Mesenchymal stem cell (in vitro differentiated cells and primary cell): ENCODE measurements at regions not wholly inside any gene's neighbourhood (a gene's known extent, or its start where the extent isn't known, plus 50 kb on each side); places are given as distances from the start of the nearest gene placed in this dataset.
"Not testable (repeated sequence)": the region's sequence is repeated elsewhere in the genome, so short reads cannot be mapped to it uniquely, and the experiment has no call there.

Experiments
- DNase-seq: peaks from one replicate; pipeline ENCODE4 v3.0.0-alpha.2; 2013
- H2AFZ ChIP-seq: one replicate; pipeline ENCODE4 v1.6.1; 2013; ENCODE audit warnings: low read depth, mild to moderate bottlenecking, control low read depth, inconsistent platforms, low read length, moderate library complexity
- H2AK5ac ChIP-seq: 2 replicates; pipeline ENCODE4 v1.6.1; 2013; ENCODE audit warnings: low read length, moderate library complexity, mild to moderate bottlenecking, inconsistent platforms; ENCODE audit not compliant: severe bottlenecking
- H2BK120ac ChIP-seq: one replicate; pipeline ENCODE4 v1.6.1; 2013; ENCODE audit warnings: low read depth, mild to moderate bottlenecking, inconsistent platforms, low read length, moderate library complexity
- H2BK12ac ChIP-seq, 2 experiments: one replicate each; pipeline ENCODE4 v1.6.1; 2013; ENCODE audit warnings: inconsistent platforms in 2 of 2, low read length in 2 of 2, mild to moderate bottlenecking in 2 of 2, moderate library complexity in 2 of 2, control low read depth in 1 of 2
- H2BK15ac ChIP-seq: one replicate; pipeline ENCODE4 v1.6.1; 2013; ENCODE audit warnings: mild to moderate bottlenecking, low read depth, inconsistent platforms; ENCODE audit not compliant: poor library complexity, severe bottlenecking
- H2BK5ac ChIP-seq: 2 replicates; pipeline ENCODE4 v1.6.1; 2013; ENCODE audit warnings: low read depth, mild to moderate bottlenecking, low read length, control low read depth, inconsistent platforms; ENCODE audit not compliant: poor library complexity, severe bottlenecking
- H3K14ac ChIP-seq, 2 experiments: one replicate each; pipeline ENCODE4 v1.6.1; 2013; ENCODE audit warnings: inconsistent platforms in 2 of 2, low read length in 2 of 2, control low read depth in 1 of 2, mild to moderate bottlenecking in 1 of 2, moderate library complexity in 1 of 2
- H3K18ac ChIP-seq, 2 experiments: one replicate each; pipeline ENCODE4 v1.6.1; 2013; ENCODE audit warnings: inconsistent platforms in 2 of 2, low read length in 2 of 2, control low read depth in 1 of 2, low read depth in 1 of 2, mild to moderate bottlenecking in 1 of 2
- H3K23ac ChIP-seq, 2 experiments: one replicate each; pipeline ENCODE4 v1.6.1; 2013; ENCODE audit warnings: inconsistent platforms in 2 of 2, low read length in 2 of 2, mild to moderate bottlenecking in 2 of 2, moderate library complexity in 2 of 2, control low read depth in 1 of 2
- H3K27ac ChIP-seq: 2 replicates; pipeline ENCODE4 v1.5.1; 2013; ENCODE audit warnings: mild to moderate bottlenecking, moderate library complexity, low read length, control low read depth, inconsistent platforms; ENCODE audit not compliant: poor library complexity, severe bottlenecking
- H3K27me3 ChIP-seq, 2 experiments: 2 replicates each; pipeline versions ENCODE4 v1.6.1 to v1.7.0; 2013; ENCODE audit warnings: low read length in 2 of 2, mild to moderate bottlenecking in 2 of 2, moderate library complexity in 2 of 2, control low read depth in 1 of 2, inconsistent platforms in 1 of 2; ENCODE audit not compliant: control insufficient read depth in 1 of 2, insufficient read depth in 1 of 2
- H3K36me3 ChIP-seq, 2 experiments: 2 replicates each; pipeline versions ENCODE4 v1.6.1 to v1.7.0; 2013; ENCODE audit warnings: low read length in 2 of 2, control low read depth in 1 of 2, inconsistent platforms in 1 of 2, low read depth in 1 of 2, mild to moderate bottlenecking in 1 of 2; ENCODE audit not compliant: insufficient read depth in 2 of 2, control insufficient read depth in 1 of 2
- H3K4ac ChIP-seq, 2 experiments: one replicate each; pipeline ENCODE4 v1.6.1; 2013; ENCODE audit warnings: inconsistent platforms in 2 of 2, low read length in 2 of 2, mild to moderate bottlenecking in 2 of 2, moderate library complexity in 2 of 2, control low read depth in 1 of 2, low read depth in 1 of 2
- H3K4me1 ChIP-seq: 2 replicates; pipeline ENCODE4 v1.6.1; 2013; ENCODE audit warnings: low read depth, low read length, control low read depth; ENCODE audit not compliant: control insufficient read depth, insufficient read depth
- H3K4me2 ChIP-seq: 2 replicates; pipeline ENCODE4 v1.6.1; 2013; ENCODE audit warnings: low read length, mild to moderate bottlenecking, inconsistent platforms; ENCODE audit not compliant: poor library complexity, severe bottlenecking
- H3K4me3 ChIP-seq, 2 experiments: 2 replicates each; pipeline versions ENCODE4 v1.5.1 to v1.7.0; 2013; ENCODE audit warnings: low read length in 2 of 2, mild to moderate bottlenecking in 2 of 2, control low read depth in 1 of 2, low read depth in 1 of 2; ENCODE audit not compliant: insufficient read depth in 1 of 2
- H3K79me1 ChIP-seq: replicated peaks from 2 replicates; pipeline ENCODE4 v1.6.1; 2013; ENCODE audit warnings: mild to moderate bottlenecking, control low read depth, low read length, inconsistent platforms; ENCODE audit not compliant: poor library complexity, severe bottlenecking
- H3K9ac ChIP-seq: 2 replicates; pipeline ENCODE4 v1.7.0; 2013; ENCODE audit warnings: mild to moderate bottlenecking, low read length, moderate library complexity
- H3K9me3 ChIP-seq: 2 replicates; pipeline ENCODE4 v1.7.0; 2013; ENCODE audit warnings: mild to moderate bottlenecking, low read length; ENCODE audit not compliant: control insufficient read depth
- H4K8ac ChIP-seq: one replicate; pipeline ENCODE4 v1.6.1; 2013; ENCODE audit warnings: inconsistent platforms, mild to moderate bottlenecking, low read length, moderate library complexity
- H4K91ac ChIP-seq: one replicate; pipeline ENCODE4 v1.6.1; 2013; ENCODE audit warnings: mild to moderate bottlenecking, low read length, inconsistent platforms
- WGBS: methylation state at CpG from one replicate; pipeline ENCODE4 v1.1.7; 2013; ENCODE audit warnings: mixed read lengths; 5-methylcytosine and 5-hydroxymethylcytosine counted together

DNA sequence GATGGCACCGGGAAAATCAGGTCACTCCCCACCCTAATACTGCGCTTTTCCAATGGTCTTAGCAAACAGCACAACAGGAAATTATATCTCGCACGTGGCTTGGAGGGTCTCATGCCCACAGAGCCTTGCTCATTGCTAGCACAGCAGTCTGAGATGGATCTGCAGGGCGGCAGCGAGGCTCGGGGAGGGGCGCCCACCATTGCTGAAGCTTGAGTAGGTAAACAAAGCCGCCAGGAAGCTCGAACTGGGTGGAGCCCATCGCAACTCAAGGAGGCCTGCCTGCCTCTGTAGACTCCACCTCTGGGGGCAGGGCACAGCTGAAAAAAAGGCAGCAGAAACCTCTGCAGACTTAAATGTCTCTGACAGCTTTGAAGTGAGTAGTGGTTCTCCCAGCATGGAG is 901.4 kb downstream of the TBC1D32 start:
- not testable (repeated sequence) for H3K18ac ChIP-seq, H3K79me1 ChIP-seq, H2BK120ac ChIP-seq, H2BK12ac ChIP-seq, H4K8ac ChIP-seq, H3K36me3 ChIP-seq, H3K4me3 ChIP-seq, H2AFZ ChIP-seq, DNase-seq, H3K9me3 ChIP-seq, H3K4ac ChIP-seq, H3K27me3 ChIP-seq, H2BK15ac ChIP-seq, H3K4me1 ChIP-seq, H3K14ac ChIP-seq, H2BK5ac ChIP-seq, H3K4me2 ChIP-seq, H3K27ac ChIP-seq, H3K23ac ChIP-seq, H3K9ac ChIP-seq, H2AK5ac ChIP-seq, H4K91ac ChIP-seq
- 81% methylated on average over 11 of the region's 11 CpGs for WGBS

DNA sequence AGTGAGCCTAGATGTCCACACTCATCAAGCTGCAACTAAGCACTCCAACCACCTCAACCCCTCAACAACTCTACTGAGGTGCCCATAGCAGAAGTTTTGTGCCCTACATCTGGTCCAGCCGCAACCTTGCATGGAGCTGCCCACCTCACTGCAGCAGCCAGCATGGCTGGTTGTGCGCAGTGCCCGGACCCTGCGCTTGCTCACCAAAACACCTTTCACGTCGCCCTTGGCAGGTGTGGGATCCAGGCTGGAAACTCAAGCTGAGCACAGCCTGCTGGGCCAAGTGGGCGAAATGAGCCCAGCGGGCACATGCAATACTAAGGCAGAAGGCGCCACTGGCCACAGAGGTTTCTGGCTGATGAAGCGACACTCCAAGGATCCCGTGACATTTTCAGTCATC is 902.4 kb downstream of the TBC1D32 start:
- Histone ChIP-seq H2AFZ (no peak overlapping the region), H3K79me1 (no peaks in the 10 kb centered on the region), H3K36me3 (no peaks in the 10 kb centered on the region), H2BK12ac (no peak overlapping the region), H2BK120ac (no peak overlapping the region), H2BK15ac (no peak overlapping the region), H3K27ac (no peak overlapping the region), H2AK5ac (no peak overlapping the region), H3K18ac (no peak overlapping the region), H4K91ac (no peak overlapping the region), H3K4me1 (no peaks in the 10 kb centered on the region), H3K4me2 (no peak overlapping the region), H3K23ac (no peak overlapping the region), H3K4me3 (no peak overlapping the region), H3K9me3 (no peaks in the 10 kb centered on the region), H3K14ac (no peak overlapping the region), H2BK5ac (no peak overlapping the region), H3K9ac (no peak overlapping the region), H3K27me3 (no peaks in the 10 kb centered on the region), H4K8ac (no peak overlapping the region), H3K4ac (no peak overlapping the region)
- WGBS = 96% methylated on average over 9 of the region's 11 CpGs
- no peak for DNase-seq

- Histone ChIP-seq H3K4me2 (no peak overlapping the region), H3K23ac (no peak overlapping the region), H3K36me3 (no peaks in the 10 kb centered on the region), H2AK5ac (no peak overlapping the region), H3K4ac (no peak overlapping the region), H3K18ac (no peak overlapping the region), H3K27me3 (no peaks in the 10 kb centered on the region), H4K91ac (no peak overlapping the region), H2BK15ac (no peak overlapping the region), H2AFZ (no peak overlapping the region), H2BK12ac (no peak overlapping the region), H3K14ac (no peak overlapping the region), H2BK5ac (no peak overlapping the region), H3K9me3 (no peaks in the 10 kb centered on the region), H3K27ac (no peak overlapping the region), H3K79me1 (no peaks in the 10 kb centered on the region), H2BK120ac (no peak overlapping the region), H3K4me1 (no peaks in the 10 kb centered on the region), H3K9ac (no peak overlapping the region), H4K8ac (no peak overlapping the region), H3K4me3 (no peak overlapping the region)
- WGBS = 74% methylated on average over 3 of the region's 3 CpGs
- DNase-seq = no peak
These were observed 922.9 kb downstream of the TBC1D32 start for GRCh38 chr6:120411394-120411793.

- no peak for DNase-seq
- no peaks in the 10 kb centered on the region for H3K4me1 ChIP-seq
- no peak overlapping the region for H3K23ac ChIP-seq
- H4K91ac ChIP-seq = no peak overlapping the region
- H3K18ac ChIP-seq = no peak overlapping the region
- no peak overlapping the region for H2AFZ ChIP-seq
- no peak overlapping the region for H3K4me2 ChIP-seq
- H4K8ac ChIP-seq = no peak overlapping the region
- no peak overlapping the region for H3K9ac ChIP-seq
- H3K27ac ChIP-seq = no peak overlapping the region
- no peak overlapping the region for H3K4me3 ChIP-seq
- H2BK5ac ChIP-seq = no peak overlapping the region
- H3K27me3 ChIP-seq = no peaks in the 10 kb centered on the region
- no peaks in the 10 kb centered on the region for H3K9me3 ChIP-seq
- H3K36me3 ChIP-seq = no peaks in the 10 kb centered on the region
- no peak overlapping the region for H2BK12ac ChIP-seq
- H2BK120ac ChIP-seq = no peak overlapping the region
- no peak overlapping the region for H3K4ac ChIP-seq
- no peak overlapping the region for H2BK15ac ChIP-seq
- H3K79me1 ChIP-seq = no peaks in the 10 kb centered on the region
- H3K14ac ChIP-seq = no peak overlapping the region
- 80% methylated on average over 1 of the region's 1 CpG for WGBS
- H2AK5ac ChIP-seq = no peak overlapping the region
These were observed 923.7 kb downstream of the TBC1D32 start for GRCh38 chr6:120410586-120410985.
